Neural cell (in vitro differentiated cells): ENCODE measurements at regions not wholly inside any gene's neighbourhood (a gene's known extent, or its start where the extent isn't known, plus 50 kb on each side); places are given as distances from the start of the nearest gene placed in this dataset.

ENCODE experiments used
- H2AFZ ChIP-seq: fragments of 200-600, 300-800 bp; sonication (generic), shearing (Covaris generic); 2 replicates; pipeline ENCODE4 v1.6.0; 2014; ENCODE audit warnings: low read depth, mild to moderate bottlenecking, antibody characterized with exemption, low read length, moderate library complexity
- H3F3A ChIP-seq: fragments of 200-600 bp; shearing (Covaris generic); 2 replicates; pipeline ENCODE4 v1.6.1; 2016; ENCODE audit warnings: mild to moderate bottlenecking, moderate library complexity, mixed read lengths, antibody characterized with exemption, low read length; ENCODE audit not compliant: insufficient read depth, poor library complexity, severe bottlenecking
- H3K27ac ChIP-seq: fragments of 200-600, 300-800 bp; sonication (generic), shearing (Covaris generic); 2 replicates; pipeline ENCODE4 v1.5.1; 2014; ENCODE audit warnings: mild to moderate bottlenecking, low read length, moderate library complexity
- H3K27me3 ChIP-seq: fragments of 300-800, 200-600 bp; sonication (generic), shearing (Covaris generic); 2 replicates; pipeline ENCODE4 v1.6.0; 2014; ENCODE audit warnings: mild to moderate bottlenecking, low read depth, low read length, moderate library complexity; ENCODE audit not compliant: insufficient read depth
- H3K36me3 ChIP-seq: fragments of 300-800, 200-600 bp; sonication (generic), shearing (Covaris generic); 2 replicates; pipeline ENCODE4 v1.5.1; 2014; ENCODE audit warnings: mild to moderate bottlenecking, antibody characterized with exemption, low read length, moderate library complexity; ENCODE audit not compliant: insufficient read depth
- H3K4me2 ChIP-seq: fragments of 300-800, 200-600 bp; sonication (generic), shearing (Covaris generic); 2 replicates; pipeline ENCODE4 v1.6.0; 2014; ENCODE audit warnings: mild to moderate bottlenecking, low read length
- H3K4me3 ChIP-seq: fragments of 300-800, 200-600 bp; sonication (generic), shearing (Covaris generic); 2 replicates; pipeline ENCODE4 v1.5.1; 2014; ENCODE audit warnings: mild to moderate bottlenecking, low read length, moderate library complexity
- H3K79me2 ChIP-seq: fragments of 200-600 bp; shearing (Covaris generic); replicated peaks from 2 replicates; pipeline ENCODE4 v1.6.0; 2014; ENCODE audit warnings: mild to moderate bottlenecking, low read length, moderate library complexity; ENCODE audit not compliant: insufficient read depth
- H3K9ac ChIP-seq: fragments of 300-800, 200-600 bp; sonication (generic), shearing (Covaris generic); 2 replicates; pipeline ENCODE4 v1.6.1; 2016; ENCODE audit warnings: mild to moderate bottlenecking, low read length, mixed read lengths
- H3K9me2 ChIP-seq: fragments of 200-600 bp; shearing (Covaris generic); 2 replicates; pipeline ENCODE4 v1.6.1; 2016; ENCODE audit warnings: mild to moderate bottlenecking, low read length, mixed read lengths; ENCODE audit not compliant: insufficient read depth
- H3K9me3 ChIP-seq: fragments of 200-600, 300-800 bp; sonication (generic), shearing (Covaris generic); 2 replicates; pipeline ENCODE4 v1.6.1; 2016; ENCODE audit warnings: mild to moderate bottlenecking, mixed run types, low read length, moderate library complexity, mixed read lengths
- H4K20me1 ChIP-seq: fragments of 200-600 bp; shearing (Covaris generic); 2 replicates; pipeline ENCODE4 v1.6.1; 2016; ENCODE audit warnings: mild to moderate bottlenecking, mixed run types; ENCODE audit not compliant: insufficient read depth
- CTCF ChIP-seq: fragments of 450-650 bp; IDR thresholded peaks from 2 replicates; pipeline ENCODE4 v1.5.1; 2014; ENCODE audit warnings: antibody characterized with exemption, mild to moderate bottlenecking, moderate library complexity; ENCODE audit not compliant: poor library complexity, severe bottlenecking
- EP300 ChIP-seq: fragments of 450-650 bp; conservative IDR thresholded peaks from 2 replicates; pipeline ENCODE4 v1.6.1; 2014; ENCODE audit warnings: antibody characterized with exemption, mild to moderate bottlenecking, moderate library complexity; ENCODE audit not compliant: poor library complexity, severe bottlenecking
- EZH2 ChIP-seq: fragments of 200-600, 300-800 bp; shearing (Covaris generic), sonication (generic); IDR thresholded peaks from 2 replicates; pipeline ENCODE4 v1.6.1; 2014; ENCODE audit warnings: antibody characterized with exemption, low read length, borderline replicate concordance, mild to moderate bottlenecking; ENCODE audit not compliant: insufficient read depth, poor library complexity, severe bottlenecking
- MXI1 ChIP-seq: fragments of 450-650 bp; conservative IDR thresholded peaks from 2 replicates; pipeline ENCODE4 v1.6.1; 2014; ENCODE audit warnings: antibody characterized with exemption, mild to moderate bottlenecking; ENCODE audit not compliant: poor library complexity, severe bottlenecking
- POLR2AphosphoS5 ChIP-seq: IDR thresholded peaks from 2 replicates; pipeline ENCODE4 v1.6.1; 2012
- RAD21 ChIP-seq: fragments of 450-650 bp; conservative IDR thresholded peaks from 2 replicates; pipeline ENCODE4 v1.6.1; 2014; ENCODE audit warnings: antibody characterized with exemption, mild to moderate bottlenecking, moderate library complexity
- REST ChIP-seq: IDR thresholded peaks from 2 replicates; pipeline ENCODE4 v1.6.1; 2012; ENCODE audit warnings: borderline replicate concordance
- SMC3 ChIP-seq: fragments of 450-650 bp; conservative IDR thresholded peaks from 2 replicates; pipeline ENCODE4 v1.6.1; 2014; ENCODE audit warnings: antibody characterized with exemption, mild to moderate bottlenecking, moderate library complexity; ENCODE audit not compliant: poor library complexity
- TAF1 ChIP-seq: IDR thresholded peaks from 2 replicates; pipeline ENCODE4 v1.6.1; 2012; ENCODE audit warnings: low read depth

- TF ChIP-seq TAF1 (no peak), REST (no peak), MXI1 (no peak), RAD21 (no peak), SMC3 (no peak), EP300 (no peak), EZH2 (no peak), POLR2AphosphoS5 (no peak), CTCF (no peak)
- Histone ChIP-seq H3F3A (no peaks in the 10 kb centered on the region), H3K27me3 (no peaks in the 10 kb centered on the region), H2AFZ (no peak overlapping the region), H3K27ac (no peak overlapping the region), H3K79me2 (no peaks in the 10 kb centered on the region), H3K9me3 (no peaks in the 10 kb centered on the region), H3K36me3 (peaks cover 4% of the 10 kb centered on the region), H3K4me3 (no peak overlapping the region), H3K9ac (no peak overlapping the region), H3K9me2 (no peaks in the 10 kb centered on the region), H4K20me1 (no peaks in the 10 kb centered on the region), H3K4me2 (no peak overlapping the region)
Observed at GRCh38 chr11:33645686-33646085, 54.9 kb downstream of the C11orf91 start.

GRCh38 chr11:33643167-33643824 is 57.3 kb downstream of the C11orf91 start:
- Histone ChIP-seq H2AFZ (no peak overlapping the region), H3K36me3 (peaks cover 4% of the 10 kb centered on the region), H3K79me2 (no peaks in the 10 kb centered on the region), H3K4me2 (no peak overlapping the region), H3K4me3 (no peak overlapping the region), H3K27me3 (no peaks in the 10 kb centered on the region), H3K9me3 (no peaks in the 10 kb centered on the region), H3F3A (no peaks in the 10 kb centered on the region), H3K27ac (no peak overlapping the region), H3K9me2 (no peaks in the 10 kb centered on the region), H4K20me1 (no peaks in the 10 kb centered on the region), H3K9ac (no peak overlapping the region)
- no peak for TF ChIP-seq POLR2AphosphoS5
- TF ChIP-seq SMC3, result no peak
- TF ChIP-seq EZH2, result no peak
- no peak for TF ChIP-seq CTCF
- no peak for TF ChIP-seq EP300
- TF ChIP-seq MXI1, result no peak
- no peak for TF ChIP-seq REST
- no peak for TF ChIP-seq RAD21
- TF ChIP-seq TAF1, result no peak
